Caco-2 (cell line): ENCODE measurements at regions not wholly inside any gene's neighbourhood (a gene's known extent, or its start where the extent isn't known, plus 50 kb on each side); places are given as distances from the start of the nearest gene placed in this dataset.

ENCODE experiments used
- BruUV-seq: library from RNA; stranded (reverse); fragments of 400-500 nt; replicated peaks from 2 replicates; lab custom pipeline; 2021; lab: Mats Ljungman, UMichigan
- CTCF ChIA-PET: fragments of 300-600 bp; sonication (Branson Sonifier 250); formaldehyde crosslinking; loops from one replicate; lab custom pipeline; 2022; ENCODE audit warnings: antibody characterized with exemption; lab: Charles Lee
- POLR2A ChIA-PET: fragments of 300-600 bp; sonication (Branson Sonifier 250); formaldehyde crosslinking; loops from one replicate; lab custom pipeline; 2022; ENCODE audit warnings: antibody characterized with exemption; lab: Charles Lee
- DNase-seq, 2 experiments: peaks; one replicate each; pipeline versions ENCODE4 v3.0.0 to v3.0.0-alpha.2; 2020 to 2022
- H3K27me3 ChIP-seq: replicated peaks from 2 replicates; pipeline ENCODE4 v1.6.0; 2011; ENCODE audit warnings: low read length; ENCODE audit not compliant: control insufficient read depth, insufficient read depth
- H3K36me3 ChIP-seq: 2 replicates; pipeline ENCODE4 v1.5.1; 2011; ENCODE audit warnings: low read length; ENCODE audit not compliant: control insufficient read depth, insufficient read depth
- H3K4me1 ChIP-seq: fragments of 250-450 bp; sonication (Bioruptor Pico); 2 replicates; pipeline ENCODE4 v1.5.1; 2020; ENCODE audit warnings: mild to moderate bottlenecking
- H3K4me3 ChIP-seq: 2 replicates; pipeline ENCODE4 v1.5.1; 2011; ENCODE audit warnings: low read depth, mild to moderate bottlenecking, control low read depth, low read length
- H3K9me3 ChIP-seq: fragments of 250-450 bp; sonication (Bioruptor Pico); 2 replicates; pipeline ENCODE4 v1.5.1; 2020; ENCODE audit warnings: mild to moderate bottlenecking, moderate library complexity
- H3K27ac Mint-ChIP-seq: one replicate; pipeline ENCODE4 v1.8.0; 2022; ENCODE audit warnings: mixed read lengths; ENCODE audit not compliant: unreplicated experiment
- H3K27me3 Mint-ChIP-seq: one replicate; pipeline ENCODE4 v1.8.0; 2022; ENCODE audit warnings: mixed read lengths; ENCODE audit not compliant: insufficient read depth, unreplicated experiment
- H3K36me3 Mint-ChIP-seq: one replicate; pipeline ENCODE4 v1.8.0; 2022; ENCODE audit warnings: mild to moderate bottlenecking, mixed read lengths; ENCODE audit not compliant: insufficient read depth, unreplicated experiment
- H3K4me1 Mint-ChIP-seq: one replicate; pipeline ENCODE4 v1.8.0; 2022; ENCODE audit warnings: low read depth, mixed read lengths; ENCODE audit not compliant: unreplicated experiment
- H3K4me3 Mint-ChIP-seq: one replicate; pipeline ENCODE4 v1.8.0; 2022; ENCODE audit warnings: mild to moderate bottlenecking, moderate library complexity, mixed read lengths; ENCODE audit not compliant: unreplicated experiment
- H3K9me3 Mint-ChIP-seq: one replicate; pipeline ENCODE4 v1.8.0; 2022; ENCODE audit warnings: mixed read lengths; ENCODE audit not compliant: unreplicated experiment
- CTCF ChIP-seq, 2 experiments: fragments of 200-600 bp in 1 of 2; IDR thresholded peaks; 1 replicate in 1 of 2; 2 replicates in 1 of 2; pipeline versions ENCODE4 v1.5.1 to v1.8.0; 2011 to 2022; ENCODE audit warnings: antibody characterized with exemption in 1 of 2, control low read depth in 1 of 2, inconsistent platforms in 1 of 2, low read depth in 1 of 2, low read length in 1 of 2, mild to moderate bottlenecking in 1 of 2, moderate library complexity in 1 of 2; ENCODE audit not compliant: insufficient read depth in 1 of 2, severe bottlenecking in 1 of 2, unreplicated experiment in 1 of 2
- intact Hi-C: fragments of 100-400 bp; cut with micrococcal nuclease; formaldehyde crosslinking; loops from one replicate; pipeline ENCODE4 v1.10.0; 2022; ENCODE audit not compliant: unreplicated experiment

GRCh38 chr3:189389346-189389745 is 217.6 kb downstream of the TPRG1 start:
- no peaks in the 10 kb centered on the region for H3K27me3 Mint-ChIP-seq
- ChIA-PET POLR2A (no interaction called here), CTCF (no interaction called here)
- no peaks in the 10 kb centered on the region for H3K4me1 Mint-ChIP-seq
- H3K27ac Mint-ChIP-seq, result no peak overlapping the region
- H3K4me3 Mint-ChIP-seq, result no peak overlapping the region
- TF ChIP-seq CTCF (IDR thresholded peaks at IDR 0.05; ENCODE audit: insufficient read depth in 1 of 2, low read depth in 1 of 2, low read length in 1 of 2, severe bottlenecking in 1 of 2, unreplicated experiment in 1 of 2), result no peak
- Histone ChIP-seq H3K4me1 (peaks cover 12% of the 10 kb centered on the region; the same call in 1 of the 2 replicates), H3K4me3 (no peak overlapping the region), H3K36me3 (no peaks in the 10 kb centered on the region), H3K27me3 (no peaks in the 10 kb centered on the region), H3K9me3 (no peaks in the 10 kb centered on the region)
- no peak for DNase-seq
- no peaks in the 10 kb centered on the region for H3K36me3 Mint-ChIP-seq
- intact Hi-C loops, result no loop called here
- no peaks in the 10 kb centered on the region for H3K9me3 Mint-ChIP-seq
- no TSS peak for BruUV-seq

GRCh38 chr3:189393598-189393997 is 221.8 kb downstream of the TPRG1 start:
- Histone ChIP-seq H3K4me3 (no peak overlapping the region), H3K9me3 (no peaks in the 10 kb centered on the region), H3K4me1 (peaks cover 12% of the 10 kb centered on the region; the same call in 1 of the 2 replicates), H3K27me3 (no peaks in the 10 kb centered on the region), H3K36me3 (no peaks in the 10 kb centered on the region)
- H3K27me3 Mint-ChIP-seq, result no peaks in the 10 kb centered on the region
- CTCF ChIA-PET, result no interaction called here
- H3K9me3 Mint-ChIP-seq, result no peaks in the 10 kb centered on the region
- no peak for DNase-seq
- H3K27ac Mint-ChIP-seq, result no peak overlapping the region
- TF ChIP-seq CTCF (IDR thresholded peaks at IDR 0.05; ENCODE audit: insufficient read depth in 1 of 2, low read depth in 1 of 2, low read length in 1 of 2, severe bottlenecking in 1 of 2, unreplicated experiment in 1 of 2), result no peak
- intact Hi-C loops, result no loop called here
- no peaks in the 10 kb centered on the region for H3K36me3 Mint-ChIP-seq
- H3K4me1 Mint-ChIP-seq, result no peaks in the 10 kb centered on the region
- POLR2A ChIA-PET, result no interaction called here
- BruUV-seq, result no TSS peak
- H3K4me3 Mint-ChIP-seq, result no peak overlapping the region

GRCh38 chr3:189394599-189395121 is 222.9 kb downstream of the TPRG1 start:
- no peaks in the 10 kb centered on the region for H3K4me1 Mint-ChIP-seq
- H3K4me3 Mint-ChIP-seq, result no peak overlapping the region
- DNase-seq, result no peak
- BruUV-seq, result no TSS peak
- no peaks in the 10 kb centered on the region for H3K27me3 Mint-ChIP-seq
- ChIA-PET CTCF (no interaction called here), POLR2A (no interaction called here)
- H3K36me3 Mint-ChIP-seq, result no peaks in the 10 kb centered on the region
- no peak overlapping the region for H3K27ac Mint-ChIP-seq
- H3K4me1 ChIP-seq, result peaks cover 12% of the 10 kb centered on the region; the same call in 1 of the 2 replicates
- H3K9me3 ChIP-seq, result no peaks in the 10 kb centered on the region
- no peaks in the 10 kb centered on the region for H3K36me3 ChIP-seq
- no peak overlapping the region for H3K4me3 ChIP-seq
- no peaks in the 10 kb centered on the region for H3K9me3 Mint-ChIP-seq
- TF ChIP-seq CTCF (IDR thresholded peaks at IDR 0.05; ENCODE audit: insufficient read depth in 1 of 2, low read depth in 1 of 2, low read length in 1 of 2, severe bottlenecking in 1 of 2, unreplicated experiment in 1 of 2), result no peak
- intact Hi-C loops, result no loop called here
- H3K27me3 ChIP-seq, result no peaks in the 10 kb centered on the region
